ENCODE measurements at regions not wholly inside any gene's neighbourhood (a gene's known extent, or its start where the extent isn't known, plus 50 kb on each side); places are given as distances from the start of the nearest gene placed in this dataset.

GRCh38 chrX:150165776-150166610 is 197.1 kb upstream of the MAMLD1 start:
- Histone ChIP-seq H3K4me1 (no peaks in the 10 kb centered on the region), H3K36me3 (no peaks in the 10 kb centered on the region), H3K9me3 (no peaks in the 10 kb centered on the region), H3K27ac (no peak overlapping the region), H3K27me3 (peaks cover 0 to 29% of the 10 kb centered on the region in 2 donors), H3K4me3 (no peak overlapping the region)
- no peak for TF ChIP-seq POLR2AphosphoS5 (IDR thresholded peaks at IDR 0.05)
- TF ChIP-seq CTCF (IDR thresholded peaks at IDR 0.05), result no peak
- TF ChIP-seq POLR2A (IDR thresholded peaks at IDR 0.05), result no peak
- no peak for DNase-seq (ENCODE audit: low spot score in 2 of 2)
- intact Hi-C loops (cut with DNase I; ENCODE audit: low total_unique reads), result no loop called here

GRCh38 chrX:150167482-150168324 is 195.4 kb upstream of the MAMLD1 start:
- Histone ChIP-seq H3K4me3 (no peak overlapping the region), H3K4me1 (no peaks in the 10 kb centered on the region), H3K36me3 (no peaks in the 10 kb centered on the region), H3K27ac (no peak overlapping the region), H3K27me3 (peaks cover 0 to 29% of the 10 kb centered on the region in 2 donors), H3K9me3 (no peaks in the 10 kb centered on the region)
- DNase-seq (ENCODE audit: low spot score in 2 of 2), result no peak
- no peak for TF ChIP-seq POLR2A (IDR thresholded peaks at IDR 0.05)
- no peak for TF ChIP-seq CTCF (IDR thresholded peaks at IDR 0.05)
- TF ChIP-seq POLR2AphosphoS5 (IDR thresholded peaks at IDR 0.05), result no peak
- intact Hi-C loops (cut with DNase I; ENCODE audit: low total_unique reads), result no loop called here

- intact Hi-C loops (cut with DNase I; ENCODE audit: low total_unique reads), result no loop called here
- no peak for DNase-seq (ENCODE audit: low spot score in 2 of 2)
- peaks cover 0 to 15% of the 10 kb centered on the region in 2 donors for H3K27me3 ChIP-seq
These were observed 181.0 kb upstream of the MAMLD1 start for GRCh38 chrX:150182161-150182560.

GRCh38 chrX:150184491-150184890 is 178.6 kb upstream of the MAMLD1 start:
- intact Hi-C loops (cut with DNase I; ENCODE audit: low total_unique reads), result no loop called here
- no peaks in the 10 kb centered on the region for H3K9me3 ChIP-seq
- no peak overlapping the region for H3K27ac ChIP-seq
- TF ChIP-seq POLR2A (IDR thresholded peaks at IDR 0.05), result no peak
- TF ChIP-seq POLR2AphosphoS5 (IDR thresholded peaks at IDR 0.05), result no peak
- TF ChIP-seq CTCF (IDR thresholded peaks at IDR 0.05), result no peak
- H3K36me3 ChIP-seq, result no peaks in the 10 kb centered on the region
- no peak for DNase-seq (ENCODE audit: low spot score in 2 of 2)
- no peaks in the 10 kb centered on the region for H3K4me1 ChIP-seq
- peaks cover 0 to 15% of the 10 kb centered on the region in 2 donors for H3K27me3 ChIP-seq
- no peak overlapping the region for H3K4me3 ChIP-seq

More at GRCh38 chrX:150182161-150182560, 181.0 kb upstream of the MAMLD1 start:
- no peak for TF ChIP-seq POLR2A (IDR thresholded peaks at IDR 0.05)
- no peak for TF ChIP-seq CTCF (IDR thresholded peaks at IDR 0.05)
- no peak for TF ChIP-seq POLR2AphosphoS5 (IDR thresholded peaks at IDR 0.05)
- Histone ChIP-seq H3K36me3 (no peaks in the 10 kb centered on the region), H3K4me3 (no peak overlapping the region), H3K27ac (no peak overlapping the region), H3K4me1 (no peaks in the 10 kb centered on the region), H3K9me3 (peaks cover 0 to 4% of the 10 kb centered on the region in 2 donors)

- no peak for TF ChIP-seq POLR2A (IDR thresholded peaks at IDR 0.05)
- no peak for TF ChIP-seq POLR2AphosphoS5 (IDR thresholded peaks at IDR 0.05)
- TF ChIP-seq CTCF (IDR thresholded peaks at IDR 0.05), result no peak
- no peak overlapping the region for H3K27ac ChIP-seq
- intact Hi-C loops (cut with DNase I; ENCODE audit: low total_unique reads), result no loop called here
- no peaks in the 10 kb centered on the region for H3K9me3 ChIP-seq
- H3K36me3 ChIP-seq, result no peaks in the 10 kb centered on the region
- H3K4me1 ChIP-seq, result no peaks in the 10 kb centered on the region
- peaks cover 0 to 24% of the 10 kb centered on the region in 2 donors for H3K27me3 ChIP-seq
- H3K4me3 ChIP-seq, result no peak overlapping the region
- DNase-seq (ENCODE audit: low spot score in 2 of 2), result no peak
These were observed 177.4 kb upstream of the MAMLD1 start for GRCh38 chrX:150185766-150186165.
